GM12878 (cell line): ENCODE measurements at regions not wholly inside any gene's neighbourhood (a gene's known extent, or its start where the extent isn't known, plus 50 kb on each side); places are given as distances from the start of the nearest gene placed in this dataset.

Experiments used
- ATAC-seq: fragments of 200-7000 bp; cut with Tn5 transposase; 3 replicates; pipeline ENCODE4 v1.9.1; 2020; ENCODE audit warnings: mild to moderate bottlenecking, moderate library complexity
- BruUV-seq: library from RNA; stranded (reverse); fragments of 400-500 nt; replicated peaks from 2 replicates; lab custom pipeline; 2021; lab: Mats Ljungman, UMichigan
- CTCF ChIA-PET: fragments of 300-600 bp; sonication (Branson Sonifier 250); formaldehyde crosslinking; extraction: SDS; loops from one replicate; lab custom pipeline; 2021; ENCODE audit warnings: inconsistent platforms; lab: Yijun Ruan, JAX
- POLR2A ChIA-PET: fragments of 350-600 bp; formaldehyde crosslinking; extraction: SDS; loops from one replicate; lab custom pipeline; 2021; ENCODE audit warnings: inconsistent platforms; lab: Charles Lee
- RAD21 ChIA-PET: fragments of 300-600 bp; sonication (Branson Sonifier 250); formaldehyde crosslinking; loops from one replicate; lab custom pipeline; 2023; ENCODE audit warnings: antibody characterized with exemption; ENCODE audit not compliant: unreplicated experiment; lab: Charles Lee
- SMC1A ChIA-PET: fragments of 300-600 bp; sonication (Branson Sonifier 250); formaldehyde crosslinking; loops from one replicate; lab custom pipeline; 2023; ENCODE audit not compliant: unreplicated experiment, uncharacterized antibody; lab: Charles Lee
- DNase-seq: peaks from one replicate; pipeline ENCODE4 v3.0.0-alpha.2; 2011; ENCODE audit warnings: low read depth, low spot score
- FAIRE-seq: peaks from 3 replicates; lab custom pipeline; 2011; peaks lifted over from hg19 to GRCh38; lab: Jason Lieb, UNC
- H2AFZ ChIP-seq: 2 replicates; pipeline ENCODE4 v1.6.0; 2011; ENCODE audit warnings: low read depth, low read length, control low read depth; ENCODE audit not compliant: control insufficient read depth
- H3K27ac ChIP-seq: 2 replicates; pipeline ENCODE4 v1.5.1; 2011; ENCODE audit warnings: control low read depth; ENCODE audit not compliant: control insufficient read depth, insufficient read depth
- H3K27me3 ChIP-seq, 2 experiments: replicated peaks in 1 of 2; 2 replicates each; pipeline versions ENCODE4 v1.6.0 to v1.6.1; 2011; ENCODE audit warnings: low read length in 1 of 2; ENCODE audit not compliant: control insufficient read depth in 2 of 2, insufficient read depth in 2 of 2
- H3K36me3 ChIP-seq, 2 experiments: 2 replicates each; pipeline ENCODE4 v1.5.1; 2011; ENCODE audit warnings: low read length in 1 of 2; ENCODE audit not compliant: control insufficient read depth in 2 of 2, insufficient read depth in 2 of 2
- H3K4me1 ChIP-seq: 2 replicates; pipeline ENCODE4 v1.6.1; 2011; ENCODE audit warnings: mild to moderate bottlenecking, low read length, moderate library complexity, mixed read lengths; ENCODE audit not compliant: control insufficient read depth, insufficient read depth
- H3K4me2 ChIP-seq: 2 replicates; pipeline ENCODE4 v1.6.0; 2011; ENCODE audit warnings: control low read depth; ENCODE audit not compliant: control insufficient read depth, insufficient read depth
- H3K4me3 ChIP-seq: fragments of 200-600 bp; sonication (generic); 2 replicates; pipeline ENCODE4 v1.5.1; 2016
- H3K79me2 ChIP-seq: 2 replicates; pipeline ENCODE4 v1.6.0; 2011; ENCODE audit warnings: low read length; ENCODE audit not compliant: control insufficient read depth, insufficient read depth
- H3K9ac ChIP-seq: 2 replicates; pipeline ENCODE4 v1.8.0; 2011; ENCODE audit warnings: low read length, control low read depth, mixed read lengths; ENCODE audit not compliant: control insufficient read depth, insufficient read depth
- H3K9me3 ChIP-seq: replicated peaks from 3 replicates; pipeline ENCODE4 v1.5.1; 2011; ENCODE audit warnings: mild to moderate bottlenecking, low read length; ENCODE audit not compliant: control insufficient read depth, insufficient read depth
- H4K20me1 ChIP-seq: 2 replicates; pipeline ENCODE4 v1.6.0; 2011; ENCODE audit not compliant: control insufficient read depth, insufficient read depth
- ATF3 ChIP-seq: IDR thresholded peaks from 2 replicates; pipeline ENCODE4 v1.6.1; 2011; ENCODE audit warnings: low read depth, mild to moderate bottlenecking, low read length, moderate library complexity, borderline replicate concordance; ENCODE audit errors: extremely low read depth
- BCL3 ChIP-seq: IDR thresholded peaks from 2 replicates; pipeline ENCODE4 v1.6.1; 2011; ENCODE audit warnings: borderline replicate concordance, low read depth, mild to moderate bottlenecking, moderate library complexity, low read length; ENCODE audit not compliant: insufficient read depth, poor library complexity, severe bottlenecking
- CREB1 ChIP-seq: IDR thresholded peaks from 2 replicates; pipeline ENCODE4 v1.6.1; 2012; ENCODE audit warnings: low read depth, mild to moderate bottlenecking, inconsistent platforms
- FOXM1 ChIP-seq: IDR thresholded peaks from 2 replicates; pipeline ENCODE4 v1.6.1; 2012; ENCODE audit warnings: low read depth, mild to moderate bottlenecking, inconsistent platforms, low read length, moderate library complexity
- KDM1A ChIP-seq: fragments of 200-600 bp; sonication (generic); IDR thresholded peaks from 2 replicates; pipeline ENCODE4 v1.6.1; 2016; ENCODE audit warnings: borderline replicate concordance
- MEF2A ChIP-seq: IDR thresholded peaks from 2 replicates; pipeline ENCODE4 v1.6.1; 2011; ENCODE audit warnings: low read depth, mild to moderate bottlenecking, low read length, moderate library complexity; ENCODE audit not compliant: insufficient read depth
- MLLT1 ChIP-seq: fragments of 450-650 bp; IDR thresholded peaks from 2 replicates; pipeline ENCODE4 v1.6.1; 2016; ENCODE audit warnings: mild to moderate bottlenecking
- NR2C1 ChIP-seq: fragments of 450-650 bp; IDR thresholded peaks from 2 replicates; pipeline ENCODE4 v1.6.1; 2017; ENCODE audit warnings: antibody characterized with exemption, mild to moderate bottlenecking, moderate library complexity
- POLR2AphosphoS5 ChIP-seq: IDR thresholded peaks from 2 replicates; pipeline ENCODE4 v1.6.1; 2011; ENCODE audit warnings: mild to moderate bottlenecking, low read length, inconsistent platforms
- RELB ChIP-seq: fragments of 450-650 bp; IDR thresholded peaks from 2 replicates; pipeline ENCODE4 v1.6.1; 2017; ENCODE audit warnings: low read depth, mild to moderate bottlenecking, moderate library complexity
- TCF12 ChIP-seq: IDR thresholded peaks from 2 replicates; pipeline ENCODE4 v1.6.1; 2011; ENCODE audit warnings: low read depth, mild to moderate bottlenecking, low read length
- WGBS: methylation state at CpG from one replicate; pipeline ENCODE4 v1.1.6; 2016; ENCODE audit warnings: low lambda C conversion rate; ENCODE audit not compliant: insufficient replicate concordance, insufficient coverage; ENCODE audit errors: missing lambda C conversion rate; 5-methylcytosine and 5-hydroxymethylcytosine counted together
- in situ Hi-C: fragments of 300-500 bp; cut with MboI; formaldehyde crosslinking; loops from 9 replicates; pipeline ENCODE4 v1.14.3; 2018; ENCODE audit warnings: mixed read lengths
- intact Hi-C: fragments of 100-400 bp; cut with micrococcal nuclease; formaldehyde crosslinking; loops from one replicate; pipeline ENCODE4 v1.14.2; 2022; ENCODE audit not compliant: unreplicated experiment

GRCh38 chr3:72174040-72174439 is 389.1 kb upstream of the PROK2 start:
- DNase-seq, result no peak
- no peak overlapping the region for H3K4me3 ChIP-seq
- ChIA-PET RAD21 (interaction anchor here (1.6 to 2.1 kb wide), 2 partner anchors 8 to 10 kb away, joined by 6 to 7 read pairs; no protein-coding TSS in a partner anchor), CTCF (interaction anchor here (0.6 to 1.4 kb wide), 4 partner anchors 8 to 188 kb away, joined by 3 read pairs; no protein-coding TSS in a partner anchor), SMC1A (interaction anchor here (0.9 to 6.1 kb wide), 4 partner anchors 11 to 208 kb away, joined by 3 to 44 read pairs (median 6); no protein-coding TSS in a partner anchor), POLR2A (no interaction called here)
- no peak overlapping the region for H3K9ac ChIP-seq
- no peak overlapping the region for H2AFZ ChIP-seq
- no peaks in the 10 kb centered on the region for H4K20me1 ChIP-seq
- no peak overlapping the region for H3K27ac ChIP-seq
- in situ Hi-C loops (no loop called here), intact Hi-C loops (no loop called here)
- H3K4me1 ChIP-seq, result peaks cover 29% of the 10 kb centered on the region
- ATAC-seq, result no peak
- no peaks in the 10 kb centered on the region for H3K9me3 ChIP-seq
- no peaks in the 10 kb centered on the region for H3K27me3 ChIP-seq
- H3K4me2 ChIP-seq, result no peak overlapping the region
- WGBS, result 52% methylated on average over 3 of the region's 3 CpGs
- no peak for TF ChIP-seq ATF3
- no peak for TF ChIP-seq POLR2AphosphoS5
- no peak for FAIRE-seq
- BruUV-seq, result no TSS peak
- no peaks in the 10 kb centered on the region for H3K79me2 ChIP-seq
- no peaks in the 10 kb centered on the region for H3K36me3 ChIP-seq

GRCh38 chr3:72171946-72172345 is 387.0 kb upstream of the PROK2 start:
- ChIA-PET SMC1A (interaction anchor here (6.1 kb wide), 1 partner anchor 9 kb away, joined by 44 read pairs; no protein-coding TSS in a partner anchor), CTCF (interaction anchor here (1.1 kb wide), 1 partner anchor 194 kb away, joined by 4 read pairs; no protein-coding TSS in a partner anchor), RAD21 (interaction anchor here (0.7 kb wide), 1 partner anchor 589 kb away, joined by 3 read pairs; the partner anchor contains the start of gene FOXP1), POLR2A (interaction anchor here (0.7 kb wide), 2 partner anchors 26 to 68 kb away, joined by 6 to 7 read pairs; no protein-coding TSS in a partner anchor)
- DNase-seq (no peak), FAIRE-seq (no peak), ATAC-seq (no peak)
- Histone ChIP-seq H3K9me3 (no peaks in the 10 kb centered on the region; the same call in 2 of the 3 replicates), H3K4me2 (no peak overlapping the region), H3K27me3 (no peaks in the 10 kb centered on the region), H3K9ac (no peak overlapping the region), H3K79me2 (no peaks in the 10 kb centered on the region), H4K20me1 (no peaks in the 10 kb centered on the region), H3K4me3 (no peak overlapping the region), H3K4me1 (peaks cover 14% of the 10 kb centered on the region), H2AFZ (no peak overlapping the region), H3K36me3 (no peaks in the 10 kb centered on the region), H3K27ac (no peak overlapping the region)
- in situ Hi-C loops, result no loop called here
- 93% methylated on average over 10 of the region's 10 CpGs for WGBS
- intact Hi-C loops, result no loop called here
- no TSS peak for BruUV-seq
- TF ChIP-seq NR2C1 (no peak), MLLT1 (no peak), FOXM1 (no peak), TCF12 (no peak), MEF2A (no peak), CREB1 (no peak), KDM1A (no peak), BCL3 (no peak), RELB (no peak)
